GM18526 (cell line): ENCODE measurements at regions not wholly inside any gene's neighbourhood (a gene's known extent, or its start where the extent isn't known, plus 50 kb on each side); places are given as distances from the start of the nearest gene placed in this dataset.

ENCODE experiments used
- POLR2A ChIP-seq: IDR thresholded peaks from 3 replicates; pipeline ENCODE4 v1.6.1; 2011; ENCODE audit not compliant: insufficient read length; ENCODE audit errors: extremely low read depth

DNA sequence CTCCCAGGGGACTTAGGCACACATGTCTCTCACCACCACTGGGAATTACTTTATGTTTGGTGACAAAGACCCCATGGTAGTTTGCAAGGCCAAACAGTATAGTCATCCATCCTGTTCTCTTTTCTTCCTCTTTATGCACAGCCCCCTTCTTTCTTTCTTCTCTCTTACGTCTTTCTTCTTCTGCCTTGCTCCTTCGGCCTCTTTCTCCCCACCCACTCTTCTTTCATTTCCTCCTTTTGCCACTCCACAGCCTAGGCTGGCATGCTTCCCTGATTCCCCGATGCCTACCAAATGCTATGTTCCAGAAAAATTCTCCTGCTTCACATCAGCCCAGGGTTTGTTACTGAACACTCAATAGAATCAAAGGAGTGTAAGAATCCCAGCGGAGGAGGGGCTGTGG is 62.4 kb upstream of the MKLN1 start:
- no peak for TF ChIP-seq POLR2A

DNA sequence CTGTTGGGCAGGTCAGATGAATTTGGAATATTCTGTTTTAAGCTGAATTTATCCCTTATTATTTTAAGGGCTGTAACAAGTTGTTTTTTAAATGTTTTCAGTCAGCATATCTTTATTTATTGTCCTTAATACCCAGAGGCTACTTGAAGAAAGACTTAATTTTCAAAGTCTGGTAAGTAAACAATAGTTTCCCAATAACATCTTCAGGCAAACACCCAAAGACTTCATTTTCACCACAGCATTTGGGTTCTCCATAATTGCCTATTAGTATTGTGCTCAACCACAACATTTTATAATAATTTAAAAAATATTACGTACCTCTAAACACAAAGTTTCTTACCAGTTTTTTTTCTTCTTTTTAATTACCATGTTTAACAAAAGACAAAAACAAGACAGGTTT is 60.0 kb upstream of the MKLN1 start:
- no peak for TF ChIP-seq POLR2A

DNA sequence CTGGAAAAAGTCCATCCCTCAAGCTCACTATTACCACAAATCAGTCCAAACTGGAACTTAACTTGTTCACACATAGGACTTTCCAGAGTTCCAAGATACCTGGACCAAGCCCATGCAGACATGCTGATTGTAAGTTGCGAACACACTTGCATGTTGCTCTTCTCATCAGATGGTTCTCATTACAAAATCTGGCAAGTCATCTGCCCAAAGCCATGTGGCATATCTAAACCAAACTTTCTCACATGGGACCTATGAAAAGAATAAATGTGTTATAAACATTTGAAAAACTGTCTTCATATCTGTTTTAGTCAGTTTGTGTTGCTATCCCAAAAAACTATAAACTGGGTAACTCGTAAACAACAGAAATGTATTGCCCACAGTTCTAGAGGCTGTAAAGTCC is 58.8 kb upstream of the MKLN1 start:
- no peak for TF ChIP-seq POLR2A

DNA sequence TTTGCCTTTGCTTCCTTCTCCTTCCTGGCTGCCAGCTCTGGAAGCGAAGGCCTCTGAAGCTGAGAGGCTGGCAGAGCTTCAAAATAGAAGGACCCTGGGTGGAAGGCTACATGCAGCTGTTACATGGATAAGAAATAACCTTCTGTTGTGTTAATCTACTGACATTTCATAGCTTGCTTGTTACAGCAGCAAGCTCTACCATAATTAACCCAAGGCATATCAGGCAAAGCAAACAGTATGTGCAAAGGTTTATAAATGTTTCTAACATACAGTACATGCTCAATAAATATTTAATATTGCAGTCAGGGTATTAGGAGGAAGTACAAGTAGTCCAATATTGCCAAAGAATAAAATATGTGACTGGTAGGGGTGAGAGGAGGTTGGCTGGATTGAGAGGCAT is 55.6 kb upstream of the MKLN1 start:
- TF ChIP-seq POLR2A, result no peak

DNA sequence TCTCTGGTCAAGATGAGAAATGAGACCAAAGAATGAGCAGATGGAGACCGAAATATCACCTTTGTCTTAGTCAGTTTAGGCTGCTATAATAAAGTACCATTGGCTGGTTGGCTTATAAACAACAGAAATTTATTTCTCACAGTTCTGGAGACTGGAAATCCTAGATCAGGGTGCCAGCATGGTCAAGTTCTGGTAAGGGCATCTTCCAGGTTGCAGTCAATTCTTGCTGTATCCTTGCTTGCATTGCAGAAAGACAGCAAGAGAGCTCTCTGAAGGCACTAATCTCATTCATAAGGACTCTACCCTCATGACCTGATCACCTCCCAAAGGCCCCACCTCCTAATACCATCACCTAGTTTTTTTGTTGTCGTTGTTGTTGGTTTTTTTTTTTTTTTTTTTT is 52.7 kb upstream of the MKLN1 start:
- TF ChIP-seq POLR2A, result no peak

DNA sequence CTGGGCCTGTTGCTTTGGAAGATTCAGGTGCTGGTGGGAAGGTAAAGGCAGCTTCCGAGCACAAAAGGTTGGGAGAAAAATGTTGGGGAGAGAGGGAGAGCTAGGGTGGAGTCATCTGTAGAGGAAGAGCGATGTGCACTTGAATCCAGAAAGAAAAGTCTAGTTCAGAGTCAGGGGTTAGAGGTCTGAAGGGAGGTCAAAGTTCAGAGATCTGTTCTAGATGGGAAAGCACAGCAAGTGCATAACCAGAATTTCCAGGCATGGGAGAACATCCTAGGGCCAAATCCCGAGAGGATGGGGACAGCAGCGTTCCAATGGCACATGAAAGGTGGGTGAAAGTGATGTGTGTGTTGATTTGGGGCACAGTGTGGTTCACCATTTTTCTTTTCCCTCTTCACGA is 51.5 kb upstream of the MKLN1 start:
- no peak for TF ChIP-seq POLR2A

DNA sequence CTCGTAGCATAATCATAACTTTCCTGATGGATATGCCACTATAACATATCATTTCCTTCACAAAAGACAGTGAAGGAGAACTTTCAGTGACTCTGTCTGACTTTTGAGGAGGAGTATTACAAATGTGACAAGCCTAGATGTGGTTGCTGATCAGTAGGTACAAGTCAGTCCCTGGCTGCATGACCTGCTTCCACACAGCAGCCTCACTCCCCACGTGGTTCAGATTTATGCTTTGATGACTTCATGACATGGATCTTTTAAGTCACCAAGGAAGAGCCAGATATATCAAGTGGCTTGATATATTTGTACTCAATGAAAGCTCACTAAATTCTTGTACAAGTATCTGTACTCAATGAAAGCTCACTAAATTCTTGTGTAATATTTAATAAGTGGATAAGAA is 50.9 kb upstream of the MKLN1 start:
- no peak for TF ChIP-seq POLR2A
